HG02840 (cell line): ENCODE measurements at regions not wholly inside any gene's neighbourhood (a gene's known extent, or its start where the extent isn't known, plus 50 kb on each side); places are given as distances from the start of the nearest gene placed in this dataset.

Source experiments
- ATAC-seq: cut with Tn5 transposase; IDR thresholded peaks from one replicate; pipeline ENCODE4 v1.9.1; 2021; ENCODE audit warnings: mild to moderate bottlenecking, moderate library complexity, moderate number of reproducible peaks; ENCODE audit not compliant: unreplicated experiment, low FRiP score

DNA sequence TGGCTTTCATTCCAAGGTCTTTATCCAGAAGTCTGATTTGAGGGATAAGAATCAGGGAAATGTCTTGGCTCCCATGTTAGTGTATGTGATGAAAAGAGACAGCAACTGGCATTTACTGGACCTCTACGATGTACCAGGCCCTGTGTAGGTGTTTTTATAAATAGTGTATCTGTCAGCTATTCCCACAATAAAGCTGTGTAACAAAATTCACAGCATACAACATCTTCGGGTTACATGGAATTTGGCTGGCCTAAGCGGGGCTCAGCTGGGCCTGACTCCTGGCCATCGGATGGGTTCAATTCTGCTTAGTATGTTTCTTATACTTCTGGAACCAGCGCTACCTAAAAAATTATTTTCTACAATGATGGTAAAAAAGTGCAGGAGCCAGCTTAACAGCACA lies 128.2 kb downstream of the SNX5 start:
- no peak for ATAC-seq

DNA sequence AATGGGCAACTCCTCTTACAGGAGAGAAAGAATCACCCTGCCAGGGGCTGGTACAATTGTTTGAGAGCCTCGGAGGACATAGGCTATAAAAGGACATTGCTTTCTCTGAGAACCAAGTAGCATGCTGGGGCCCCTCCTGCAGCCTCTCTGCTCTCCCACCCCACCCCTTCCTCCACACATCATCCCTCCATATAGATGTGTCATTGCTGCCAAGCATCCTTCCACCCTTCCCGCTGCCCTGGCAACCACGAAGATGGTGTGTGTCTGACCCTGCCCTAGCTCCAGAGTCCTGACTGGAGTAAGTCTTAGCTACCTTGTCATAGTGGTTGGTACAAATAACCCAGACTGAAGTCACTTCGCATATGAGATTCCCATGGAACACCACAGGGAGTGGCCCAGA lies 129.7 kb downstream of the SNX5 start:
- no peak for ATAC-seq

DNA sequence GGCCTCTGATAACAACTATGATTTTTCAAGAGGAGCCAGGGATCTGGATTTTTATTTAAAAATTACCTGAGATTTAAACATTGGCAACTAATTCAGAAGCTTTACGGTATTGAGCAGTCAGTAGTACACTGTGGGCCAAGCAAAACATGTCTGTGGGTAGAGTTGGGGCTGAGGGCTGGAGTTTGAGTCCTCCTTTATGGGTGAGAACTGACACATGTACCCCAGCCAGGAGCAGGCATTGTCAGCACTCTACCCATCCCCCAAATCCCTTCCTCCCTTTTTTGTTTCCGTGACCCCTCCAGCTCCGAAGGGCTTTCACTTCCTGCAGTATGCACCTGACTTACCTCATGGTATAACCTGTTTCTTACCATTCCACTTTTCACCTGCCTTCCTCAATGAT lies 131.4 kb downstream of the SNX5 start:
- ATAC-seq = no peak

DNA sequence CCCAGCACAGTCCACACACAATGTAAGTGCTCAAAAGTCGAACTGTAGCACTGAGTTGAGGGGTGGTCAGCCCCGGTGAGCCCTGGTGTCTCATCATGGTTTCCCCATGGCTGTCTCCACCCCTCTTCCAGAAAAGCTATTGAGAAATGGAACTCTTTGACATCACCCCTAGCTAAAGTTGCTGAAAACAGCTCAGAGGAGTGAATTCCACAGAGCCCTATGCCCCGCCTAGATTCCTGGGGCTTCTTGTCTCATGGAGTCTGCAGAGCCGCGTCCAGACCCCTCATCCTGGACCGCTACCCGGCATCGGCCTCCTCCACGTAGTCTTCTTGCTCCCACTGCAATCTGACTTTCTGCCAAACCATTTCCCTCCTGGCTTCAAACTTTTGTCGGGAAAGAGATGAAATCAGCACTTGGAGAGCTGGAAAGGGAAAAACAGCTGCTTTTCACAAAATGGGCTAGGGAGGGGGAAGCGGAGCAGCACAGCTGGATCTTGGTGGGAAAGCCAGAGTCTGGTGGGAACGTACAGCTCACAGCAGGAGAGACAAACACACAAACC lies 132.2 kb downstream of the SNX5 start:
- ATAC-seq = no peak

DNA sequence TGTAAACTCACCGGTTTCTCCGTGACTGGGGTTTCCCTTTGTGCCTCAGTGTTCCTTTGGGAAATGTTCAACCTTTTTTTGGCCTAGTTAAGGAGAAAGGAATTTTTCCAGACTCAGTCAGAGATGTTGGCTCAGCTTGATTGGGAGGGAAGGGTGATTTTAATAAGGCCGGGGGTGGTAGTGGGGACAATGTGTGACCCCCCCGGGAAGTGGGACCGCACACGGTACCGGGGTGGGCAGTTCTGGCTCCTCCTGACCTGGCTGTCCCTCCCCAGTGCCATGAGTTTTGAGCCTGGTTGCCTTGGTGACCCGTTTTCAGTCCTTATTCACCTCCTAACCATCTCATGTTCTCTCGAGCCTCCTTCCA lies 132.7 kb downstream of the SNX5 start:
- no peak for ATAC-seq

DNA sequence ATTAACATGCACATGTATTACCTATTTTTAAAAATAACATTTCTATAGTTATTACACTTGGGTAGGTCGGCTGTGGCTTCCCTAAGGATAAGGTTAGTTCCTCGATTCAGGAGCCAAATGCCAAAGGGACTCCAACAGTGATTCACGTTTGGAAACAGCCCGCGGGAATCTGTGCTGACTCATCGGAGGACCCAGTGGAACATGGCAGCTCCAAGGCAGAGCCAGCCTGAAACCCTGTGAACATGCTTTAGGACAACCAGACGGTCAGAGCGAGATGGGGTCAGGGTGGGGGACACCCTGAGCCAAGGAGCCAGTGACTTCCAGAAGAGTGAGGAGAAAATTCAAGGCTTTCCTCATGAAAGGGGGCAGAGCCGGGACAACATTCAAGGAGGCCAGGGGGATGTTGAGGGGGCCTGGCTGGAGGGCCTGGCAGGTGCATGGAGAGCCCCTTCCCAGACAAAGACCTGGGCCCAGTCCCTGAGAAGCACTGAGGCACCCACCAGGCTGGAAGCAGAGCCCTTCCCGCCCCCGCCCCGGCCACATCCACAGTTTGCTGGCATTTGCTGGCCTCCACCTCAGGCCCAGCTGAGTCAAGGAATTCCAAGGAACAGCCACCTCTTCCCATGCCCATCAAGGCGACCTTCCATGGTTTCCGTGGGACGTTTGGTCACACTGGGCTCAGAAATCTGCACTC lies 133.2 kb downstream of the SNX5 start:
- ATAC-seq = no peak

DNA sequence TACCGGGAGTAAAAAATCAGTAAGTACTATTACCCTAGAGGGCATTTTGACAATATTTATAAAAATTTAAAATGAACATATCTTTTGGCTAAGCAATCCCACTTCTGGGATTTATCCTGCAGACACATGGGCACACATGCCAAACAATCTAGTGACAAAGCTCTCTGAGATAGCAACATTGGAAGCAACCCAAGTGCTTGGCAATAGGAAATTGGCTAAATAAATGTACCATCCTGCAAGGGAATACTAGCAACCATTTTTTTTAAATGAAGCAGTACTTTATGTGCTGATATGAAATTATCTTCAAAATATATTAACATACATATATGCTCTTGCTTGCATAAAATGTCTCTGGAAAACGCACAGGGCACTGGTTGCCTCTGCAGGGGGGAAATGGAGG lies 133.8 kb downstream of the SNX5 start:
- ATAC-seq = no peak

DNA sequence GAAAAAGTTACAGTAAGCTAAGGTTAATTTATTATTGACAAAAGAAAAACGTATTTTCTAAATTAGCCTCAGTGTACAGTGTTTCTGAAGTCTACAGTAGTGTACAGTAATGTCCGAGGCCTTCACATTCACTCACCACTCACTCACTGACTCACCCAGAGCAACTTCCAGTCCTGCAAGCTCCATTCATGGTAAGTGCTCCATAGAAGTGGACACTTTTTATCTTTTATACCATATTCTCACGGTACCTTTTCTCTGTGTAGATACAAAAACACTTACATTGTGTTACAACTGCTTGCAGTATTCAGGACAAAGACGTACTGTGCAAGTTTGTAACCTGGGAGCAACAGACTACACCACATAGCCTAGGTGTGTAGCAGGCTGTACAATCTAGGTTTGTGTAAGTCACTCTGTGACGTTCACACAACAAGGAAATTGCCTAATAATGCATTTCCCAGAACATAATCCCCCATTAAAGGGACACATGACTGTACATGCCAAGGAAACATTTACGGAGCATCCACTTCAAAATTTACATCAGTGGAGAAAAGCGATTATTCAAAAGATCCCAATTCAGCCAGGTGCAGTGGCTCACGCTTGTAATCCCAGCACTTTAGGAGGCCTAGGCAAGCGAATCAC lies 133.4 kb downstream of the BANF2 start:
- ATAC-seq = no peak

DNA sequence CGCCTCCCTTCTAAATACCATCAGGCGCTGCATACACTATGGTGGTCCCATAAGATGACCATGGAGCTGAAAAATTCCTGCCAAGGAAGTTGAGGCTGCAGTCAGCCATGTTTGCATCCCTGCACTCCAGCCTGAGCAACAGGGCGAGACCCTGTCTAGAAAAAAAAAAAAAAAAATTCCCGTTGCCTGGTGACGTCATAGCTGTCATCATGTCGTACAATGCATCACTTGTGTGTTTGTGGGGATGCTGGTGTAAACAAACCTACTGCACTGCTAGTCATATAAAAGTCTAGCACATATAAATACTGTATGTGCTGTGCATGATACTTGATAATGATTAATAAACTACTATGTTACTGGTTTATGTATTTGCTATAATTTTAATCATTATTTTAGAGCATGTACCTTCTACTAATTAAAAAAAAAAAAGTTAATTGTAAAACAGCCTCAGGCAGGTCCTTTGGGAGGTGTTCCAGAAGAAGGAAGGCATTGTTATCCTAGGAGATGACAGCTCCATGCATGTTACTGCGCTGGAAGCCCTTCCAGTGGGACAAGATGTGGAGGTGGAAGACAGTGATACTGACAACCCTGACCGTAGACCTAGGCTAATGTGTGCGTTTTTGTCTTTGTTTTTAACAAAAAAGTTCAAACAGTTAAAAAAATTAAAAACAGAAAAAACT lies 132.6 kb downstream of the BANF2 start:
- ATAC-seq = no peak

DNA sequence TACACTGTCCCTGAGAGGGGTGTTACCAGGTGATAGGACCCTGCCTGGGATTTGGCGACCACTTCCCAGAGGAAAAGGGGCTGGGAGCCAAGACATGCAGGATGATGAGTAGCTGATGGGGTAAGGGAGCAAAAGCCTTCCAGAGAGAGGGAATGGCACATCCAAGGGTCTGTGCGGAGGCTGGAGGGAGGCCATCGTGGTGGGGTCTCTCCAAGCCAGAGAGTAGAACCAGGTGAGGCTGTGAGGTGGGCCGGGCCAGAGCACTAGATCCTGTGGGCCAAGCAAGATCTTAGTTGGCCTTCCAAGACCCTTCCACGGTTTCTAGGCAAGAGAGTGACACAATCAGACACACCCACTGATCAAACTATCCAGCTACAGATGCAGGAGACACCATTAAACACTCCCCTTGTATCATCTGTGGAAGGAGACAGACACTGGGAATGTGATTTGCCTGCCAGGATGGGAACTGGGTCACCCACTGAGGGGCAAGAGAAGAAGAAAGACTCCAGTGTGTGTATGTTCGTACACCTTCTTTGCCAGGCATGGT lies 128.9 kb downstream of the BANF2 start:
- ATAC-seq = no peak

DNA sequence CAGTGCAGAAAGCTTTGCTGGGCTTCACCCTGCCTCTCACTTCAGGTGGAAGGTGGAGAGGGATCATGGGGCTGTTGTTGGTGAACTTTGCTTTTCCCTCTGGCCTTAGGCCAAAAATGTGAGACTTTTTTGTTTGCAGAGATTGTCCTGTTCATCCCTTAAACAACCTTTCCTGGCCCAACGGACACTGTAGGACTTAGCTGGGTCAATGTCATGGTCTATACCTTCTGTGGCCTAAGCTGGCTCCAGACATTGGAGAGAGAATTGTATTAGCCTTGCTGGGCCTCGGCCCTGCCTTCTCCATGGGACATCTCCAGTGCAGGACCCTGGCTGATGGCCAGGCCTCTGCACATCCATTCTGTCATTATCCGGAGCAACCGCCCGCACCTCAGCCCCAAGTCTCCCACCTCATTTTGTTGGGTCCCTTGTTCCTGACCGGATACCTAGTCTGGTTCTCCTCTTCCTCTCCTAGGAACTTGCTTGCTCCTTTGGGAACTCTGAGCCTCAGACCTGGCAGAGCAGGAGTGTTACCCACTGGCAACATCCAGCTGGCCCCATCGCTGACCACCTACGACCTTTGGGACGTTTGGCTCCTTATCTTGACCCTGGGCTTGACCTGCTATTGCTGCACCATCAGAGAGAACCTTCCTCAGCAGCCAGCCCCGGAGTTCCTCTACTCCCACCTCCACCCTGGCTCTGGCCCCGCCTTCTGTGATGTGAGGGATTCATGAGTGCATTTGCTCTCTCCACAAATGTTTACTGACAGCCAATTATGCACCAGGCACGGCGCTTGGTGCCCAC lies 128.2 kb downstream of the BANF2 start:
- no peak for ATAC-seq

DNA sequence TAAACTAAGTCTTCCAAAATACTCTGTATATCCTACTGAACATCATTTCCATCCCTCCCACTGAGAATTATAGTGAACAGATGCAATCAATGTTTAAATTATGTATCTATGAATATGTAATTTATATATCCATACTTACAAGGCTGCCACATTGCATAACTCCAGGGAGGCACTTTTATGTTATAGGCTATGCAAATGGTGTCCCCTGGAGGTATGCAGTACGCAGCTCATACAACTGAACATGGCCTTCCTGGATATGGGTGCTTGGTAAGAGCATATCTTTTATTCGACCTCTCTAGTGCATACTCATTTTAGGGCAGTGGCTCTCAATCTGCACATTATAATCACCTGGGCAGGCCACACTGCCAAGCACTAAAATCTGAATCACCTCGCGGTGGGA lies 127.3 kb downstream of the BANF2 start:
- no peak for ATAC-seq

DNA sequence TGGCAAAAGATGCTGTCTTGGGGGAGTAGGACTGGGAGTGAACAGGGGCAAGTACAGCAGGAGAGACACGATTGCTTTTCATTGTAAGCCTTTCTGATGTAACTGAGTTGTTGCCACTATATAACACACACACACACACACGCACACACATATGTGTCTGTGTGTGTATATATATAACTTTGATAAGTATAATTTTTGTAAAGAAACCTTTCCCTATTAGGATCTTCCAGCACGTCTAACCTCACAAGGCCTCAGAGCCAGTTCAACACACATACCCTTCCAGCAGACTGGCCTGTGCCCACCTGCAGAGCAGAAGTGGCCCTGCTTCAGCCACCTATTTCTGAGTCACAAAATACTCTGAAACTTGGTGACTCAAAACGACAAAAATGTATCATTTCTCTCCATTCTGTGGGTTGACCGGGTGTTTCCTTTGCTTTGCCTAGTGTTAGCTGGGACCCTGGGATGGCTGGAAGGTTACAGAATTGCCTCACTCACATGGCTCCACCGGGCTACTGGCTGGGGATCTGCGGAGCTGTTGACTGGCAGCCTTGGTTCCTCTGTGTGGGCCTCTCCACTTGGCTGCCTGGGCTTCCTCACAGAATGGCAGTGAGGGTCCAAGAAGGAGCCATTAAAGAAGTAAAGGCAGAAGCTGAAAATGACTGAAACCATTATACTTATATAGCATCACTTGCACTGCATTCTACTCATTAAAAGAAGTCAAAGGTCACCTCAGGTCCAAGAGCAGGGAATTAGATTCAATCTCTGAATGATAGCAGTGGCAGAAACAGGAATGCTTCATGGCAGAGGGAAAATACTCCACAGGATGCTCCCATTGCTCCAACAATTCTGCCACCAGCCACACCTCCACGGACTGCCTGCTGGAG lies 126.4 kb downstream of the BANF2 start:
- ATAC-seq = peak; percentile 89

DNA sequence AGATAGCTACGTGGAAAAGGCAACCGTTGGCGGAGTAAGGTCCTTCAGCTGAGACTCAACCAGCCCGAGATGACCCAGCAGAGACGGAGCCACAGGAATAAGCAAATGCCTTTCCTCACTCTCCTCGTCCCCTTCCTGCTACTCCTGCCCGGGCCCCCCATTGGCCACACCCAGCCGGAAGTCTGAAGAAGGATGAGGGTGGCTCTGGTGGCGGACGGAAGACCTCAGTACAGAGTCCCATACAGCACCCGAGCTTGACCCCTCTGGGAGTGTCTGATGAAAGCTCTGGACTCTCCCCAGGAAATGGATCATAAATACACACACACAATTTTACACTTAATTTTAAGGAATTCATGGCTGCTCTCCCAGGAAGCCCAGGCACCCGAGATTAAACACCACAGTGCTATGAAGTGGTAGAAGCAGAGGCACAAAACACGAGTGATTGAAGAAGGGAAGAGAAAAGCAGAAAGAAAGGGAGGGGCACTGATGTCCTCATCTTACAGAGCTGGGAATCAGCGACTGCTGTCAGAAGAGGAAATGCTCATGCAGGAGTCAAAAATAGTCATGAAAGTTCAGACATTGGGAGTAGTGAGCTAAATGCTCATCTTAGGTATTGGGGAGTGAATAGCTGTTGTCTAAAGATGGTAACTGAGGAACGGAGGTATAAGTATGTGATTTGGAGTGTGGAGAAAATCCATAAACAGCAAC lies 125.6 kb downstream of the BANF2 start:
- no peak for ATAC-seq

DNA sequence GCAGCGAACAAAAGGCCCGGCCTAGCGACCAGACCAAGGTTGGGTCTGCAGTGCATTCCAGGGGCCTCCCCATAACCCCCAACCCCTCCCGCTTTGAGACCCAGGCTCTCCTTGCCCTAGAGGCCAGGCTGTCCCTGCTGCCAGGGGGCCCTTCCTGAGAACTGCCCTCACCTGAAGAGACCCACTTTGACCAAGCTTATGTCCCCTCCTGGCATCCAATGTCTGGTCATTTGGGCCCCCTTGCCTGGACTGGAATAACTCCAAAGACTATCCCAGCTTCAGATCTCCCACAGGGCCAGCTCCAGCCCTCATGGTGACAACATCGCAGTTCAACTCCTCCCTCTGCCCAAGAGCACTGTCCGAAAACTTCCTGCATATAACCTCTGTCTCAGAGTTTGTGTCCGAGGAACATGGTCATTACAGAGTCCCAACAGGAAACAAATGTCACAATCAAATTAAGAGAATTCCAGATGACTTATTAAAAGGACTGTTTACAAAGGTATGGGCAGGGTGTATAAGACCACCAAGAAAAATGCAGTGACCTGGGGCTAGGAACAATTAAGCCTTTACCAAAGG lies 125.0 kb downstream of the BANF2 start:
- ATAC-seq = no peak

DNA sequence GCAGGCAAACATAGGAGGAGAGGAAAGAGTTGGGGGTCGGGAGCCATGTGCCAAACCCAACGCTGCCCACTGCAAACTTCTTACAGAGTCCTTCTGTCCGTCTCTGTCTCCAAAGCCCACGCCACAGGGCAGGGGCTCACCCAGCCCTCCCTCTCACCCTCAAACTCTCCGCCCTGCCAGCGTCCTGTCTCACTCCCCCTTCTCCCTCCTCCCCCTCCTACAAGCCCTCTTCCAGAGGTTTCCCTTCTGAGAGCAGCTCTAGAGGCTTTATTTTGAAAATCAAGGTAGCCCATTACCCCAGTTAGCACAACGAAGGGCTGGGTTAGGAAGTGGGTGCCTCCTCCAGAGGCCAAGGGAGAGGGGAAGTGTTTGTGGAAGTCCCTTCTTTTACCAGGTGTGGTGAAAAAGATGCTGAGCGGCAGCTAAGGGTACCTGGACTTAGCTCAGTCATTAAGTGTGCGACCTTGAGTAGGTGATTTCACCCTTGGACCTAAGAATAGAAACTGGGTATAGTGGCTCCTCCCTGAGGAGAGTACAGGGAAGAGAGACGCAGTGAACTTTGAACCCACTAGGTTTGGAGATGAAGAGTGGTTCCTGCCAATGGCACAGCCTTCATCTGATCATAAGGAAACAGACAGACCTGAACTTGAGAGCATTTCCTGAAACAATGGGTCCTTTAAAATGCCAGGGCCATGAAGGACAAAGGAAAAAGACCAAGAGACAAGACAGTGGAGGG lies 123.8 kb downstream of the BANF2 start:
- no peak for ATAC-seq

DNA sequence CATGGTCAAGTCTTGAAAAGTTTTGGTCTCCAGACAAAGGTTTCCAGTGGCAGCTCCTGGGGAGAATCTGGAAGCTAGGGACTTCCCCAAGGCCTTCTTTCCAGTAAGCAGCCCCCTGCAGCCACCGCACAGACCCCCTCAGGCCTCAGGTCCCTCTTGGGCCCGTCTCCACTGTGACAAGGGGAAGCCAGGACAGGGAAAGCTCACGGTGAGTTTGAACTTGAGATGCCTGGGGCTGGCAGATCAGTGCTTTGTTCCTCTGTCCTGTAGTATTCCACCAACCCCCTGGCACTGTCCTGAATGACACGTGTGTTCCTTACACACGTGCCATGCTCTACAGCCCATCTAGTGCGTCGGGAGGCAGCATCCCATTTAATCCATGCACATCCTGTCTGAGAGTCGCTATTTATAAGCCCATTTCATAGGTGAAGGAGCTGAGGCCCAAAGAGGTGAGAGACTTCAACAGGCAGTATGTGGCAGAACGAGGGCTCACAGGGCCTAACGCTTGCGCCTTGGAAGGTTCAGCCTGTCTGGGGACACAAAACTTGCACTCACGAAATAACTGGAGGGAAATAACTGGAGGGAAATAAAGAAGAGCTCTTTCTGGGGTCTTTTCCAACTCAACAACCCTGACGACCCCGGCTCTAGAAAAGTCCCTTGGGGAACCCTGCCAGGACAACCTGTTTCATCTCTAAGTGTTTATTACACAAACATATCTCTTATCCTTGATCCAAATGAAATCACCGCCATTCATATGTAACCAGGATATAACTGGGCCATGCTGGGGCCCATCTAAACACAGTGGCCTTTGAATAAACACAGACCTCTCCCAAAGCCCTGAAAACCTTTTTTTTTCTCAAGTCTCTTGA lies 123.0 kb downstream of the BANF2 start:
- ATAC-seq = no peak
